Gastroesophageal sphincter (tissue), 3 donors: ENCODE measurements at regions not wholly inside any gene's neighbourhood (a gene's known extent, or its start where the extent isn't known, plus 50 kb on each side); places are given as distances from the start of the nearest gene placed in this dataset.

Source experiments
- POLR2A ChIP-seq, 2 donors: fragments of 450-650 bp; IDR thresholded peaks; one replicate each; pipeline ENCODE4 v1.6.1; 2017; ENCODE audit warnings: antibody characterized with exemption in 2 of 2, mild to moderate bottlenecking in 2 of 2, moderate library complexity in 1 of 2
- POLR2AphosphoS5 ChIP-seq: sonication (generic); formaldehyde crosslinking; IDR thresholded peaks from one replicate; pipeline ENCODE4 v1.6.1; 2017; ENCODE audit warnings: antibody characterized with exemption
- TF ChIP-seq, protein P1 (sequence below), 4 experiments: fragments of 200-600 bp in 2 of 4; fragments of 450-650 bp in 2 of 4; sonication (generic) in 1 of 4; IDR thresholded peaks; one replicate each; pipeline ENCODE4 v1.5.1; 2017 to 2019; ENCODE audit warnings: antibody characterized with exemption in 4 of 4, mild to moderate bottlenecking in 2 of 4, moderate library complexity in 2 of 4

DNA sequence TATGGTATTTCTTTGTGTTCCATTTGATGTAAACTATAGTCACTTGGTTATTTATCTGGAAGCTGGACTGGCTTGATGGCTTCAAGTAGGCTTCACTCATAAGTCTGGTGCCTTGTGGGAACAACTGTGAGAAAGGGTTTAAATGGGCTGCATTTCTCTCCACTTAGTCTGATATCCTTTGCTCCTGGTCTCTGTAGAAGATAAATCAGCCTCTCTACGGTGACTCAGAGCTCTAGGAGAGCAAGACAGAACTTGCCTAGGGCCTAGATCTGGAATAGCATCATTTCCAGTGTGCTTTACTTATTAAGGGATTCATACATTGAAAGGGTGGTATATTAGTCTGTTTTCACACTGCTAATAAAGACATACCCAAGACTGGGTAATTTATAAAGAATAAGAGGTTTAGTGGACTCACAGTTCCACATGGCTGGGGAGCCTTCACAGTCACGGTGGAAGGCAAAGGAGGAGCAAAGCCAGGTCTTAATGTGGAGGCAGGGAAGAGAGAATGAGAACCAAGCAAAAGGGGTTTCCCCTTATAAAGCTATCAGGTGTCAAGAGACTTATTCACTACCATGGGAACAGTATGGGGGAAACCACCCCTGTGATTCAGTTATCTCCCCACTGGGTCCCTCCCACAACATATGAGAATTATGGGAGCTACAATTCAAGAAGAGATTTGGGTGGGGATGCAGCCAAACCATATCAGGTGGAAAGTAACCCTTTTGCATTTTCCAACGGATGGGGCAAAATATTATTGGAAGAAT, 1746.4 kb upstream of the PCDH7 start:
- TF ChIP-seq, protein P1, sequence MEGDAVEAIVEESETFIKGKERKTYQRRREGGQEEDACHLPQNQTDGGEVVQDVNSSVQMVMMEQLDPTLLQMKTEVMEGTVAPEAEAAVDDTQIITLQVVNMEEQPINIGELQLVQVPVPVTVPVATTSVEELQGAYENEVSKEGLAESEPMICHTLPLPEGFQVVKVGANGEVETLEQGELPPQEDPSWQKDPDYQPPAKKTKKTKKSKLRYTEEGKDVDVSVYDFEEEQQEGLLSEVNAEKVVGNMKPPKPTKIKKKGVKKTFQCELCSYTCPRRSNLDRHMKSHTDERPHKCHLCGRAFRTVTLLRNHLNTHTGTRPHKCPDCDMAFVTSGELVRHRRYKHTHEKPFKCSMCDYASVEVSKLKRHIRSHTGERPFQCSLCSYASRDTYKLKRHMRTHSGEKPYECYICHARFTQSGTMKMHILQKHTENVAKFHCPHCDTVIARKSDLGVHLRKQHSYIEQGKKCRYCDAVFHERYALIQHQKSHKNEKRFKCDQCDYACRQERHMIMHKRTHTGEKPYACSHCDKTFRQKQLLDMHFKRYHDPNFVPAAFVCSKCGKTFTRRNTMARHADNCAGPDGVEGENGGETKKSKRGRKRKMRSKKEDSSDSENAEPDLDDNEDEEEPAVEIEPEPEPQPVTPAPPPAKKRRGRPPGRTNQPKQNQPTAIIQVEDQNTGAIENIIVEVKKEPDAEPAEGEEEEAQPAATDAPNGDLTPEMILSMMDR (IDR thresholded peaks at IDR 0.05) = no peak
- TF ChIP-seq POLR2AphosphoS5 = no peak
- TF ChIP-seq POLR2A (IDR thresholded peaks at IDR 0.05) = no peak
